HG03045 (cell line): ENCODE measurements at regions not wholly inside any gene's neighbourhood (a gene's known extent, or its start where the extent isn't known, plus 50 kb on each side); places are given as distances from the start of the nearest gene placed in this dataset.
"Not testable (repeated sequence)": the region's sequence is repeated elsewhere in the genome, so short reads cannot be mapped to it uniquely, and the experiment has no call there.

Source experiments
- ATAC-seq: cut with Tn5 transposase; IDR thresholded peaks from one replicate; pipeline ENCODE4 v1.9.1; 2021; ENCODE audit warnings: mild to moderate bottlenecking, moderate library complexity; ENCODE audit not compliant: unreplicated experiment

DNA sequence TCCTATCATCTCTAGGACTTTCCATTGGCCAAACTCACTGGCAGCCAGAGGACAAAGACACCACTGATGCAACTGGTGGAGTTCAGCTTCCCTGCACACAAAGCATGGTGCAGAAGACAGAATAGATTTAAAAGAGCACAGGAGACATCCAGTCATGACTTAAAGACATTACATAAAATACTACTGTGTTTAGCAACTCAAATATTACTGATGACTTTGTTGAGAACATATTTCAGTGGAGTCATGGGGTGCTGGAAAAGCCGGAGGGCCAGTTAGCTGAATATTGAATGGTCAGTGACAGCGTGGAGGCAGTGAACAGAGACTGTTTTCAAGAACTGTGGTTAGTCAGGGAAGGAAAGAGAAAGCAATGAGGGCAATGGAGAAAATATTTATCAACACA, 296.3 kb upstream of the NRP1 start:
- no peak for ATAC-seq

DNA sequence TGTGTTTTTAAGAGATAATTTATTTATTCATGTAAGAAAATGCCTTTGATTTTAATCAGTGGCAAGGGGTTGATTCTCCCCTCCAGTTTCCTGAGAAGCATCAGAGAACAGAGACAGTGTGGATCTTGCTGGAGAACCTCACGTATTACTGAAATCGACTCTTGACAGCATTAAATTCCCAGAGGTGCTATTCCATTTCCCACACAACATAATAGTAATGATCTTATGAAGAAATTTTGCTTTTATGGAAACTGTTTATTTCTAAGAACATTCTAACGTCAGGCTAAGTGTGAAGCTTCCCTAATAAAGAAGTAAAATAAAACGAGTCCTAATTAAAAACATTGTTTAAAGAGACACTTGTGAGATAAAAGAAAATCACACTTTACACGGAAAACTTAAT, 293.1 kb upstream of the NRP1 start:
- no peak for ATAC-seq

DNA sequence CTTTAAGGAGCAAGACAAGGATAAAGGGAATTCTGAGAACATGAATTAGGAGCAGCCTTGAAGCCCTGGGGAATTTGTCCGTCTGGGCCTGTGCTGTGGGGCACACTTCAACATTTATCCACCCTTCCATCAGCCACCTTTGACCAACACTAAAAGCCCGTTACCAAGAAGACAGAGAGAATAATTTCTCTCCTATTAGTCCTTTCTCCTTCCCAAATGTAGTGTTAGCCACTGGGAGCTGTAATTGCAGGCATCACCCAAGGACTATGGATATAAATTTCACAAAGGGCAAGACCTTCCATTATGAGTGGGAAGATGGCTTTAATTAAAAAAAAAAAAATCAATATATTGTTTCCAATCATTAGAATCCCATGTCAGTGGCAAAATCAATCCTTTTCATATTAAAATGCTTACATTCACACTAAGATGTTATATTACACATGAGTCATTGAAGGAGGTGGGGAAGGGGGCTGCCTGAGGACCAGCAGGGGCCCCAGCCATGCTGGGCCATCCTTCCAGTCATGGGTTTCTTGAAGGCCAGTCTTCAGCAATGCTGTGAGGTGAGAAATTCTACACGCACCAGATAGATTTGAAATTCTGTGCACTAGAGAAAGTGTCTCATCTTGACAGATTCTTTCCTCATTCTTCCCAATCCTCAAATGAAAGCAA, 292.5 kb upstream of the NRP1 start:
- ATAC-seq: no peak

GRCh38 chr10:33623669-33624068, 289.2 kb upstream of the NRP1 start:
- ATAC-seq: no peak

- no peak for ATAC-seq
Observed at GRCh38 chr10:33621101-33621500, 286.6 kb upstream of the NRP1 start.

DNA sequence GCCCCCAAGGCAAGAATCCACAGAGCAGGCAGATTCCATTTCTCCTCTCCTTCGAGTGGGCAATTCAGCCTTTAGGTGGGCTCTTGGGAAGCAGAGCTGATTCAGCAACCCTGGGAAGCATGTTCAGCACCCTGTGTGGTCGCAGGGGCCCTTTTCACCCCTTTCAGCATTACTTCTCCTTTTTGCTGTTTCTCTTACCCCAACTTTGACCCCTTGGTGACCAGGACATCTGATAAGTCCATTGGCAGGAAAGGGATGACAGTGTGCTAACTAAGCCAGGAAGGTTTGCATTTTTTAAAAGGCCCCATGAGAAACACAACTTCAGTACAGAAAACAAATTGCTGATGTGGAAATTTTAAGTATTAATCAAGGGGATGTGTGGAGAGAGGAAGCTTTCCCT, 283.7 kb upstream of the NRP1 start:
- no peak for ATAC-seq

DNA sequence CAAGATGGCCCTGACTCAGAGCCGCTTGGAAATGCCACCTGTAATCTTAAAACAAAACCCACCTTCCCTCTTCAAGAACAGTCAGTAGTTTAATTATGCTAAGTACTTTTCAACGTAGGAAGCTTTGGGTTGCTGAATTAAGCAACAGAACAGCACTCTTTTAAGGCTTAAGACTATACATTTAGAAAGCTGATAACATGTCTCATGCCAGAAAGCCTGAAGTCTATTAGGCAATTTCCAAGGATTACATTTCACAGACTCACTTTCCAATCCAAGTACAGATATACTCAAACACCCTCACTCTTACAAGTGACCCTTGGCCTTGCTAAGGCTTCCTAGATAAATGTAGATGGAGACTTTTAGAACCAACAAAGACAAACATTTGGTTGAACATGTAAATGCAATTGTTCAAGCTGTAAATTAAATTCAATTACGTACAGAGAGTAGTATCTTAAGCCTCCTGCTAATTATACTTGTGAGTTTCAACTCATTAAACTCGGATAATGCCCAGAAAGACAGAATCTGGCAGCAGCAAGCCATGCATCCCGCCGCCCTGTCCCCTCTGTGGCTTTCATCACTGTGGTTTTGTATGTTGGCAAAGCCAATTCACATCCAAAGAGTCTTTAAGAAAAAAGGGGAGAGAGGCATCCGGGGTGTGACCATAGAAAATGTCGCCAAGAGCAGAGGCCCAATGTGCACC, 283.1 kb upstream of the NRP1 start:
- ATAC-seq: no peak

GRCh38 chr10:33616956-33617355, 282.5 kb upstream of the NRP1 start:
- ATAC-seq: no peak

- ATAC-seq: no peak
Observed at GRCh38 chr10:33612551-33612950, 278.1 kb upstream of the NRP1 start.

DNA sequence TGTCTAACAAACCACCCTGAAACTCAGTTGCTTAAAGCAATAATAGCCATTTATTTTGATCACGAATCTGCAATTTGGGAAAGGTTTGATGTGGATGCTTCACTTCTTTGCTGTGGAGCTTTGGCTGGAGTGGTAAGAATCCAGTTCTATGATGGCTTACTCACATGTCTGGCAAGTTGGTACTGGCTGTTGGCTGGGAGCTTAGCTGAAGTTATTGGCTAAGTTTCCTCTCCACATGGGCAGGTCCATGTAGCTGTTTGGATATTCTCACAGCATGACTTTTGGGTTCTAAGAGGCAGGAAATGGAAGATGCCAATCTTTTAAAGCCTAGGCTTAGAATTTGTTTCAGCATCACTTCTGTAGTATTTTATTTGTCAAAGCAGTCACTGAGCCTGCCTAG, 277.6 kb upstream of the NRP1 start:
- no peak for ATAC-seq

GRCh38 chr10:33611423-33611822, 277.0 kb upstream of the NRP1 start:
- ATAC-seq: no peak

- ATAC-seq: no peak
Observed at GRCh38 chr10:33609546-33609945, 275.1 kb upstream of the NRP1 start.

DNA sequence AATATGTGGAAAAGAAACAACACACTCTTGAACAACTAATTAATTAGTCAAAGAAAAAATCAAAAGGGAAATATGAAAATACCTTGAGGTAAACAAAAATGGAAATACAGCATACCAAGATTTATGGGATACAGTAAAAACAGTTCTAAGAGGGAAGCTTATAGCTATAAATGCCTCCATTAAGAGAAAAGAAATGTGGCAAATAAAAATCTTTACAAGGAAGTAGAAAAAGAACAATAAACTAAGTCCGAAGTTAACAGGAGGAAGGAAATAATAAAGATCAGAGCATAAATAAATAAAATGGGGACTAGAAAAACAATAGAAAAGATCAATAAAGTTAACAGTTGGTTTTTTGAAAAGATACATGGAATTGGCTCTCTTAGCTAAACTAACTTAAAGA, 267.8 kb upstream of the NRP1 start:
- ATAC-seq: no peak

GRCh38 chr10:33600381-33600780, 265.9 kb upstream of the NRP1 start:
- no peak for ATAC-seq

- no peak for ATAC-seq
Observed at GRCh38 chr10:33596422-33596821, 262.0 kb upstream of the NRP1 start.

DNA sequence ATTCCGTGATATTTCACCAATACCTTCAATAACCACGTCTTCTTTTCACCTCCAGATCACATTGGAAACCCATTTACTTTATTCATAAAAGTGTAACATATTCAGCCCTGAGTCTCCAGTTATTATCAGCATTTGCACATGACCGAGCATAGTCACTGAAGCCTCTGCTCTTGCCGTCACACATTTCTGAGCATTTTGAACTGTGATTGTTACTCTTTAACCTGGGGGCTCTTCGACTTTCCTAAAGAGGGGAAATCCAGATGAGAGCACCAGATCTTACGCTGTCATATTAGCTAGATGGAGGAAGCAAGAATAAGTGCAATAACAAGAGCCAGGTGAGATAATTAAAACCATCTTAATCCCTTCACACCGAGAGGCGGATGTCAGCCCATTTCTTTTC, 260.0 kb upstream of the NRP1 start:
- no peak for ATAC-seq

- ATAC-seq: no peak
Observed at GRCh38 chr10:33588974-33589600, 254.6 kb upstream of the NRP1 start.

- not testable (repeated sequence) for ATAC-seq
Observed at GRCh38 chr10:33584596-33584995, 250.1 kb upstream of the NRP1 start.

DNA sequence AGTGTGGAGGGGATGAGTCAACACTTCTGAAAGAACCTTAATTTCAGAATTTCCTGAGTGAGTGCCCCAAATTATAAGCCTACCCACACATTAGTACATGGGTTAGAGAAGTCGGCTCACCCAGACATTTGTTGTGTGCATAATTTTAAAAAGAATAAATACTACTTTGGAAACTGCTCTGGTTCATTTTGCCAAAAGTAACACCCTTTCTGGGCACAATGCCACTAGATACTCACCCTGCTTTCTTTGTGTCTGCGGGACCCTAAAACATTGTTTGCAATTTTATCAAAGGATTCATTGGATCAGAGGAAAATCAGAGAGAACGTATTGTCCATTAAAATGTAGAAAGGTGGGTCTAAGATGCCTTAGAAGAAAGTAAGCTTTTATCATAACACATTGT, 245.5 kb upstream of the NRP1 start:
- no peak for ATAC-seq

DNA sequence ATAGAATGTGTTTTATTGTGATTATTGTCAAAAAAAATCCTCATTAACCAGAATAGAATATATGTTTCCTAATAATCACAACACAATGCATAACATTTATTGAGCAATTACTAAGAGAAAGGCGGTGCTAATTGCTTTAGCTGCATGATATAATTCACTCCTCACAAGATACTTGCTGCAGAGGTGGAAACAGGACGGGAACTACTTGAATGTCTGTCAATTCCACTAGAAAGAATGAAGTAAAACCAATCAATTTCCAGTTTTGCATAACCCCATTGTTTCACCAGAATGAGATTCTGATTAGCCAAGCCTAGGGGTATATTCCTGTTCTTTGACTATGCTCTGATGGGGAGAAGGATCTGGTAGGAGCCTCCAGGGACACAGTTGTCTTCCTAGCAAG, 239.1 kb upstream of the NRP1 start:
- no peak for ATAC-seq

DNA sequence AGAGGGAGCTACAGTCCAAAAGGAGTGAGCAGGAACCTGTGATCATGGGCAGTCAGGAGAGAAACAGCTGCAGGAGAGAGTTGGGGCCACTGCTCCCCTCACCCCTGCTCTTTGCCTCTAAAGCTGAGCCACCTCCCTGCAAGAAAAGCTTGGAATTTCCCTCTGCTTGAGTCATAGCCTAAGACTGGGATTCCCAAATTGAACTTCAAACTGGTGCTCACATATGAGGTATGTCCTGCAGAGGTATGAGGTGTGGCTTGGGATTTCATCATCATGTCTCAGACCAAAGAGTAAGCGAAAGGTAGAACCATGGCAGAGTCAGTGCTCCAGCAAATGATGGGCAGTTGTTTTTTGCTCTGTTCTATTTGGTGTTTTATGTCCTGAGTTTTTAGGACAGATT, 237.1 kb upstream of the NRP1 start:
- no peak for ATAC-seq

- ATAC-seq: no peak
Observed at GRCh38 chr10:33570495-33570894, 236.0 kb upstream of the NRP1 start.
